ENCODE measurements at regions not wholly inside any gene's neighbourhood (a gene's known extent, or its start where the extent isn't known, plus 50 kb on each side); places are given as distances from the start of the nearest gene placed in this dataset.

GRCh38 chr1:48057249-48057648 lies 60.1 kb upstream of the TRABD2B start:
- CTCF ChIA-PET, result interaction anchor here (0.6 to 8.1 kb wide), 6 partner anchors 9 to 206 kb away, joined by 3 to 151 read pairs (median 3); partner anchors contain the start of gene TRABD2B
- H3K9me3 ChIP-seq (ENCODE audit: control insufficient read depth, insufficient read depth, low read depth, low read length), result no peaks in the 10 kb centered on the region
- TF ChIP-seq ZNF121 (tag by site-specific recombination; IDR thresholded peaks at IDR 0.05) (peak; percentile 85), PRDM10 (tag by site-specific recombination; IDR thresholded peaks at IDR 0.05) (no peak)
- no peak overlapping the region for H3K4me3 ChIP-seq (ENCODE audit: low read depth, low read length)
- H3K27ac ChIP-seq (ENCODE audit: extremely low read depth, low read depth, low read length), result no peak overlapping the region
- POLR2A ChIA-PET, result no interaction called here
- peaks cover 9% of the 10 kb centered on the region for H3K4me1 ChIP-seq (ENCODE audit: control insufficient read depth, insufficient read depth, low read length)
- no peaks in the 10 kb centered on the region for H3K36me3 ChIP-seq (ENCODE audit: control insufficient read depth in 2 of 2, insufficient read depth in 1 of 2, low read length in 2 of 2)

DNA sequence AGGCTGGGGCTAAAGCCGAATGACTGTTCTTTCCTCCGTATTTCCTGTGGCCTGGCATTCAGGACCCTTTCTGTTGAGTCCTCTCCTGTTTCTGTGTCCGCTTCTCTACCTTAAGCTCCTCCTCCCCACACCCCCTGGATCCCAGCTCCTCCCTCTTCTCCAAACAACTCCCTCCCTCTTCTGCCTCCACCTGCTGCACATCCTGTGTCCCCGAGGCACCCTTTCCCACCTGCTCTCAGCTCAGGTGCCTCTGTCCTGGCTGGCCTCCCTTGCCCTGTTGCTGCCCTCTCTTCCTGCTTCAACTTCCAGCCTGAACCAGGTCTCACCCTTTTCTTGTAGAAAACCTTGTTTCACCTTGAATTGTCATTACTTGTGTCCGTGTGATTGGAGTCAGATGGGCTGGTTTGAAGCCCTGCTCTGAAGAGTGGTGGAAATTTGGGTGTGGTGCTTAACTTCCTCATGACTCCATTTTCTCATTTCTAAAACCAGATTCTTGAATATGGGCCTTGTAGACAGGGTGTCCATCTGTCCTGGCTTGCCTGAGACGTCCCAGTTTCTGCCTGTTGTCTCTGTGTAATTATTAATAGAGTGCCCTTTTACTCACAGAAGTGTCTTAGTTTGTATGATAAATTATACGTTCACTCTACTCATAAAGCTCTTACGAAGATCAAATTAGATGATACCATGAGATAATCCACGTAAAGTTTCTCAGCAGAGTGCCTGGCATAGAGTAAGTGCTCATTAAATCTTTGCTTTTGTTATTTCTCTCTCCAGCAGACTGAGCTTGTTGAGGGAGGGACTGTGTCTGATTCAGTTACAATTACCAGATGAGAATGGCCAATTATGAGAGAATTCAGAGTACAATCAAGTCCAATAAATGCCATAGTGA lies 58.9 kb upstream of the TRABD2B start:
- CTCF ChIA-PET, result interaction anchor here (0.7 to 3.0 kb wide), 3 partner anchors 29 to 57 kb away, joined by 3 to 20 read pairs (median 3); partner anchors contain the start of gene TRABD2B
- no peaks in the 10 kb centered on the region for H3K9me3 ChIP-seq (ENCODE audit: control insufficient read depth, insufficient read depth, low read depth, low read length)
- no peak overlapping the region for H3K27ac ChIP-seq (ENCODE audit: extremely low read depth, low read depth, low read length)
- peaks cover 13% of the 10 kb centered on the region for H3K4me1 ChIP-seq (ENCODE audit: control insufficient read depth, insufficient read depth, low read length)
- no peaks in the 10 kb centered on the region for H3K36me3 ChIP-seq (ENCODE audit: control insufficient read depth in 2 of 2, insufficient read depth in 1 of 2, low read length in 2 of 2)
- POLR2A ChIA-PET, result no interaction called here
- H3K4me3 ChIP-seq (ENCODE audit: low read depth, low read length), result no peak overlapping the region
- TF ChIP-seq KLF9 (tag by site-specific recombination; IDR thresholded peaks at IDR 0.05; ENCODE audit: low read depth) (no peak), ZNF530 (tag by site-specific recombination; IDR thresholded peaks at IDR 0.05; ENCODE audit: low read depth) (no peak), SCRT2 (tag by site-specific recombination; IDR thresholded peaks at IDR 0.05) (peak; percentile 93), ZNF266 (tag by site-specific recombination; IDR thresholded peaks at IDR 0.05; ENCODE audit: low read depth) (no peak), ZNF664 (tag by site-specific recombination; IDR thresholded peaks at IDR 0.05) (peak; percentile 81), KLF17 (tag by site-specific recombination; IDR thresholded peaks at IDR 0.05) (no peak), SP7 (tag by site-specific recombination; IDR thresholded peaks at IDR 0.05) (0 out of 2 replicates have a peak, but pooled peaks have one; percentile 24), ZNF239 (tag by site-specific recombination; IDR thresholded peaks at IDR 0.05) (no peak), MYNN (tag by site-specific recombination; IDR thresholded peaks at IDR 0.05; ENCODE audit: borderline replicate concordance) (no peak), TSHZ1 (tag by site-specific recombination; IDR thresholded peaks at IDR 0.05; ENCODE audit: borderline replicate concordance) (no peak), ZNF146 (tag by site-specific recombination; IDR thresholded peaks at IDR 0.05) (no peak), GFI1B (tag by site-specific recombination; IDR thresholded peaks at IDR 0.05) (peak; percentile 54; the same call in 1 of the 2 replicates), ZNF677 (tag by site-specific recombination; IDR thresholded peaks at IDR 0.05) (no peak), WT1 (tag by site-specific recombination; IDR thresholded peaks at IDR 0.05) (no peak), OSR2 (tag by site-specific recombination; IDR thresholded peaks at IDR 0.05) (no peak), ZNF133 (tag by site-specific recombination; IDR thresholded peaks at IDR 0.05) (no peak), ZNF843 (tag by site-specific recombination; IDR thresholded peaks at IDR 0.05) (no peak)
- TF ChIP-seq, protein P1, sequence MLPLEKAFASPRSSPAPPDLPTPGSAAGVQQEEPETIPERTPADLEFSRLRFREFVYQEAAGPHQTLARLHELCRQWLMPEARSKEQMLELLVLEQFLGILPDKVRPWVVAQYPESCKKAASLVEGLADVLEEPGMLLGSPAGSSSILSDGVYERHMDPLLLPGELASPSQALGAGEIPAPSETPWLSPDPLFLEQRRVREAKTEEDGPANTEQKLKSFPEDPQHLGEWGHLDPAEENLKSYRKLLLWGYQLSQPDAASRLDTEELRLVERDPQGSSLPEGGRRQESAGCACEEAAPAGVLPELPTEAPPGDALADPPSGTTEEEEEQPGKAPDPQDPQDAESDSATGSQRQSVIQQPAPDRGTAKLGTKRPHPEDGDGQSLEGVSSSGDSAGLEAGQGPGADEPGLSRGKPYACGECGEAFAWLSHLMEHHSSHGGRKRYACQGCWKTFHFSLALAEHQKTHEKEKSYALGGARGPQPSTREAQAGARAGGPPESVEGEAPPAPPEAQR (tag by site-specific recombination; IDR thresholded peaks at IDR 0.05), result no peak
- TF ChIP-seq, protein P2, sequence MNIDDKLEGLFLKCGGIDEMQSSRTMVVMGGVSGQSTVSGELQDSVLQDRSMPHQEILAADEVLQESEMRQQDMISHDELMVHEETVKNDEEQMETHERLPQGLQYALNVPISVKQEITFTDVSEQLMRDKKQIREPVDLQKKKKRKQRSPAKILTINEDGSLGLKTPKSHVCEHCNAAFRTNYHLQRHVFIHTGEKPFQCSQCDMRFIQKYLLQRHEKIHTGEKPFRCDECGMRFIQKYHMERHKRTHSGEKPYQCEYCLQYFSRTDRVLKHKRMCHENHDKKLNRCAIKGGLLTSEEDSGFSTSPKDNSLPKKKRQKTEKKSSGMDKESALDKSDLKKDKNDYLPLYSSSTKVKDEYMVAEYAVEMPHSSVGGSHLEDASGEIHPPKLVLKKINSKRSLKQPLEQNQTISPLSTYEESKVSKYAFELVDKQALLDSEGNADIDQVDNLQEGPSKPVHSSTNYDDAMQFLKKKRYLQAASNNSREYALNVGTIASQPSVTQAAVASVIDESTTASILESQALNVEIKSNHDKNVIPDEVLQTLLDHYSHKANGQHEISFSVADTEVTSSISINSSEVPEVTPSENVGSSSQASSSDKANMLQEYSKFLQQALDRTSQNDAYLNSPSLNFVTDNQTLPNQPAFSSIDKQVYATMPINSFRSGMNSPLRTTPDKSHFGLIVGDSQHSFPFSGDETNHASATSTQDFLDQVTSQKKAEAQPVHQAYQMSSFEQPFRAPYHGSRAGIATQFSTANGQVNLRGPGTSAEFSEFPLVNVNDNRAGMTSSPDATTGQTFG (tag by site-specific recombination; IDR thresholded peaks at IDR 0.05; ENCODE audit: borderline replicate concordance), result no peak

Measured in HEK293 (cell line).